ENCODE measurements at regions not wholly inside any gene's neighbourhood (a gene's known extent, or its start where the extent isn't known, plus 50 kb on each side); places are given as distances from the start of the nearest gene placed in this dataset.

- Histone ChIP-seq H3K36me3 (replicated peaks in 1 of 2; ENCODE audit: control extremely low read depth in 1 of 2, control insufficient read depth in 1 of 2, extremely low read depth in 1 of 2, insufficient read depth in 2 of 2, low read length in 1 of 2) (no peaks in the 10 kb centered on the region), H3K4me2 (replicated peaks; ENCODE audit: low read depth, low read length, poor library complexity, severe bottlenecking) (no peak overlapping the region), H3K27ac (ENCODE audit: low read length in 2 of 2) (no peak overlapping the region), H2AFZ (ENCODE audit: insufficient read depth, low read depth, low read length, poor library complexity, severe bottlenecking) (no peak overlapping the region), H3K4me1 (ENCODE audit: control insufficient read depth in 2 of 2, insufficient read depth in 2 of 2, low read length in 2 of 2) (peaks cover 8 to 9% of the 10 kb centered on the region in 2 donors), H3K9me3 (ENCODE audit: control extremely low read depth in 1 of 3, control insufficient read depth in 2 of 3, insufficient read depth in 1 of 3, low read length in 2 of 3) (no peaks in the 10 kb centered on the region), H3K79me2 (ENCODE audit: control insufficient read depth, insufficient read depth, low read length) (no peaks in the 10 kb centered on the region), H3K9ac (ENCODE audit: low read length) (no peak overlapping the region), H3K4me3 (ENCODE audit: control extremely low read depth in 1 of 5, extremely low read depth in 1 of 5, insufficient read depth in 1 of 5, low read depth in 2 of 5, low read length in 4 of 5) (no peak overlapping the region), H4K20me1 (ENCODE audit: control insufficient read depth, insufficient read depth, low read length, poor library complexity, severe bottlenecking) (no peaks in the 10 kb centered on the region), H3K27me3 (replicated peaks in 1 of 4; ENCODE audit: control extremely low read depth in 1 of 4, control insufficient read depth in 3 of 4, insufficient read depth in 4 of 4, low read length in 3 of 4) (no peaks in the 10 kb centered on the region)
- ChIA-PET CTCF (no interaction called here), POLR2A (no interaction called here)
- Mint-ChIP-seq H3K27me3 (no peaks in the 10 kb centered on the region), H3K9me3 (ENCODE audit: insufficient read depth) (peaks cover 5% of the 10 kb centered on the region), H3K4me3 (no peak overlapping the region), H3K4me1 (peaks cover 26% of the 10 kb centered on the region), H3K27ac (no peak overlapping the region)
- WGBS (ENCODE audit: insufficient coverage) = 100% methylated on average over 1 of the region's 1 CpG
- ATAC-seq (ENCODE audit: low read depth) (no peak), DNase-seq (no peak)
- no peak for TF ChIP-seq CTCF (IDR thresholded peaks at IDR 0.05)
- TF ChIP-seq EZH2 (IDR thresholded peaks at IDR 0.05; ENCODE audit: borderline replicate concordance, insufficient read depth, low read depth, low read length, poor library complexity, severe bottlenecking) = no peak
- intact Hi-C loops (cut with micrococcal nuclease) = no loop called here
Measured at GRCh38 chr5:17394086-17394485, 103.9 kb upstream of the TAF11L2 start.

- peaks cover 5% of the 10 kb centered on the region for H3K9me3 Mint-ChIP-seq (ENCODE audit: insufficient read depth)
- POLR2A ChIA-PET = no interaction called here
Measured at GRCh38 chr5:17395106-17395880, 102.7 kb upstream of the TAF11L2 start.

More at GRCh38 chr5:17395106-17395880, 102.7 kb upstream of the TAF11L2 start:
- H3K27ac Mint-ChIP-seq = no peak overlapping the region
- Histone ChIP-seq H3K4me1 (ENCODE audit: control insufficient read depth in 2 of 2, insufficient read depth in 2 of 2, low read length in 2 of 2) (peaks cover 17 to 18% of the 10 kb centered on the region in 2 donors), H3K36me3 (replicated peaks in 1 of 2; ENCODE audit: control extremely low read depth in 1 of 2, control insufficient read depth in 1 of 2, extremely low read depth in 1 of 2, insufficient read depth in 2 of 2, low read length in 1 of 2) (no peaks in the 10 kb centered on the region), H3K4me2 (replicated peaks; ENCODE audit: low read depth, low read length, poor library complexity, severe bottlenecking) (no peak overlapping the region), H3K27me3 (replicated peaks in 1 of 4; ENCODE audit: control extremely low read depth in 1 of 4, control insufficient read depth in 3 of 4, insufficient read depth in 4 of 4, low read length in 3 of 4) (no peaks in the 10 kb centered on the region), H3K79me2 (ENCODE audit: control insufficient read depth, insufficient read depth, low read length) (no peaks in the 10 kb centered on the region), H3K9me3 (ENCODE audit: control extremely low read depth in 1 of 3, control insufficient read depth in 2 of 3, insufficient read depth in 1 of 3, low read length in 2 of 3) (no peaks in the 10 kb centered on the region), H4K20me1 (ENCODE audit: control insufficient read depth, insufficient read depth, low read length, poor library complexity, severe bottlenecking) (no peaks in the 10 kb centered on the region), H2AFZ (ENCODE audit: insufficient read depth, low read depth, low read length, poor library complexity, severe bottlenecking) (no peak overlapping the region), H3K4me3 (ENCODE audit: control extremely low read depth in 1 of 5, extremely low read depth in 1 of 5, insufficient read depth in 1 of 5, low read depth in 2 of 5, low read length in 4 of 5) (no peak overlapping the region), H3K9ac (ENCODE audit: low read length) (no peak overlapping the region), H3K27ac (ENCODE audit: low read length in 2 of 2) (no peak overlapping the region)
- DNase-seq (no peak), ATAC-seq (ENCODE audit: low read depth) (no peak)
- CTCF ChIA-PET = interaction anchor here (0.7 to 1.3 kb wide), 2 partner anchors 10 to 121 kb away, joined by 3 to 4 read pairs; no protein-coding TSS in a partner anchor
- H3K4me1 Mint-ChIP-seq = peaks cover 36% of the 10 kb centered on the region
- H3K27me3 Mint-ChIP-seq = no peaks in the 10 kb centered on the region
- TF ChIP-seq CTCF (IDR thresholded peaks at IDR 0.05) (no peak), EZH2 (IDR thresholded peaks at IDR 0.05; ENCODE audit: borderline replicate concordance, insufficient read depth, low read depth, low read length, poor library complexity, severe bottlenecking) (no peak)
- intact Hi-C loops (cut with micrococcal nuclease) = no loop called here
- 100% methylated on average over 2 of the region's 5 CpGs for WGBS (ENCODE audit: insufficient coverage)
- H3K4me3 Mint-ChIP-seq = no peak overlapping the region

Measured in B cell (primary cell).